ENCODE measurements at regions not wholly inside any gene's neighbourhood (a gene's known extent, or its start where the extent isn't known, plus 50 kb on each side); places are given as distances from the start of the nearest gene placed in this dataset.

- TF ChIP-seq, protein P1, sequence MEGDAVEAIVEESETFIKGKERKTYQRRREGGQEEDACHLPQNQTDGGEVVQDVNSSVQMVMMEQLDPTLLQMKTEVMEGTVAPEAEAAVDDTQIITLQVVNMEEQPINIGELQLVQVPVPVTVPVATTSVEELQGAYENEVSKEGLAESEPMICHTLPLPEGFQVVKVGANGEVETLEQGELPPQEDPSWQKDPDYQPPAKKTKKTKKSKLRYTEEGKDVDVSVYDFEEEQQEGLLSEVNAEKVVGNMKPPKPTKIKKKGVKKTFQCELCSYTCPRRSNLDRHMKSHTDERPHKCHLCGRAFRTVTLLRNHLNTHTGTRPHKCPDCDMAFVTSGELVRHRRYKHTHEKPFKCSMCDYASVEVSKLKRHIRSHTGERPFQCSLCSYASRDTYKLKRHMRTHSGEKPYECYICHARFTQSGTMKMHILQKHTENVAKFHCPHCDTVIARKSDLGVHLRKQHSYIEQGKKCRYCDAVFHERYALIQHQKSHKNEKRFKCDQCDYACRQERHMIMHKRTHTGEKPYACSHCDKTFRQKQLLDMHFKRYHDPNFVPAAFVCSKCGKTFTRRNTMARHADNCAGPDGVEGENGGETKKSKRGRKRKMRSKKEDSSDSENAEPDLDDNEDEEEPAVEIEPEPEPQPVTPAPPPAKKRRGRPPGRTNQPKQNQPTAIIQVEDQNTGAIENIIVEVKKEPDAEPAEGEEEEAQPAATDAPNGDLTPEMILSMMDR (IDR thresholded peaks at IDR 0.05): no peak
- TF ChIP-seq POLR2A (IDR thresholded peaks at IDR 0.05): no peak
Measured at GRCh38 chr2:237184919-237185552, 99.3 kb downstream of the COPS8 start.

Measured in esophagus squamous epithelium (tissue), 4 donors.